ENCODE measurements at regions not wholly inside any gene's neighbourhood (a gene's known extent, or its start where the extent isn't known, plus 50 kb on each side); places are given as distances from the start of the nearest gene placed in this dataset.

GRCh38 chr2:145798419-145798818 lies 1278.5 kb upstream of the ZEB2 start:
- Histone ChIP-seq H2BK20ac (ENCODE audit: low read depth, low read length, poor library complexity, severe bottlenecking) (no peak overlapping the region), H2AK5ac (ENCODE audit: insufficient read length, low read length) (no peak overlapping the region), H3K23ac (ENCODE audit: insufficient read length, low read depth, low read length) (no peak overlapping the region), H3T11ph (ENCODE audit: low read length) (no peak overlapping the region), H2AFZ (ENCODE audit: low read length) (no peak overlapping the region), H2BK5ac (ENCODE audit: insufficient read length, low read length) (no peak overlapping the region), H3K9ac (ENCODE audit: extremely low read depth, insufficient read length, low read length) (no peak overlapping the region), H3K79me1 (ENCODE audit: insufficient read depth, low read depth, low read length, poor library complexity, severe bottlenecking) (no peaks in the 10 kb centered on the region), H3K56ac (ENCODE audit: insufficient read length, low read depth, low read length) (no peak overlapping the region), H3K4me2 (ENCODE audit: insufficient read depth, insufficient read length, low read length) (no peak overlapping the region), H4K8ac (replicated peaks; ENCODE audit: insufficient read length, low read depth, low read length) (no peak overlapping the region), H3K4me1 (ENCODE audit: insufficient read depth, low read length) (no peaks in the 10 kb centered on the region), H2BK12ac (ENCODE audit: insufficient read length, low read depth, low read length) (no peak overlapping the region), H4K91ac (ENCODE audit: insufficient read length, low read depth, low read length) (no peak overlapping the region), H3K27ac (ENCODE audit: insufficient read length, low read depth, low read length) (no peak overlapping the region), H2BK15ac (ENCODE audit: low read depth, low read length) (no peak overlapping the region), H2BK120ac (ENCODE audit: low read depth, low read length, poor library complexity, severe bottlenecking) (no peak overlapping the region), H4K20me1 (ENCODE audit: control insufficient read depth, insufficient read depth, insufficient read length) (no peaks in the 10 kb centered on the region), H3K27me3 (ENCODE audit: insufficient read depth, low read length) (no peaks in the 10 kb centered on the region), H3K4ac (ENCODE audit: low read depth, low read length) (no peak overlapping the region), H3K23me2 (ENCODE audit: insufficient read length, low read depth, low read length, poor library complexity, severe bottlenecking) (no peaks in the 10 kb centered on the region), H3K9me3 (ENCODE audit: control insufficient read depth, low read depth, low read length) (no peaks in the 10 kb centered on the region), H3K79me2 (ENCODE audit: insufficient read depth, low read length) (no peaks in the 10 kb centered on the region), H3K14ac (ENCODE audit: insufficient read depth, low read length) (no peak overlapping the region), H3K18ac (ENCODE audit: insufficient read length, low read depth, low read length) (no peak overlapping the region), H4K5ac (ENCODE audit: insufficient read length, low read depth, low read length) (no peak overlapping the region)
- Mint-ChIP-seq H3K27me3 (ENCODE audit: low read depth) (no peaks in the 10 kb centered on the region), H3K27ac (no peak overlapping the region), H3K4me3 (no peak overlapping the region), H3K36me3 (ENCODE audit: insufficient read depth in 1 of 3, low read depth in 3 of 3) (no peaks in the 10 kb centered on the region), H3K9me3 (no peaks in the 10 kb centered on the region), H3K4me1 (peaks cover 0 to 9% of the 10 kb centered on the region in 2 experiments; a peak in 2 of 4 replicates)
- no peak for TF ChIP-seq CTCF (conservative IDR thresholded peaks at IDR 0.05)
- DNase-seq, result no peak
- no CpG with 5 or more reads among the region's 1 CpG for WGBS (ENCODE audit: extremely low coverage, insufficient read length, low lambda C conversion rate)
